Nephron (organoid): ENCODE measurements at regions not wholly inside any gene's neighbourhood (a gene's known extent, or its start where the extent isn't known, plus 50 kb on each side); places are given as distances from the start of the nearest gene placed in this dataset.

ENCODE experiments used
- H3K27ac Mint-ChIP-seq, 3 experiments: 2 replicates each; pipeline ENCODE4 v1.8.0; 2020; ENCODE audit warnings: mixed read lengths in 3 of 3, mild to moderate bottlenecking in 2 of 3, moderate library complexity in 1 of 3
- H3K27me3 Mint-ChIP-seq: 2 replicates; pipeline ENCODE4 v1.8.0; 2021; ENCODE audit warnings: low read depth, mild to moderate bottlenecking, moderate library complexity, mixed read lengths
- H3K36me3 Mint-ChIP-seq: 2 replicates; pipeline ENCODE4 v1.8.0; 2020; ENCODE audit warnings: low read depth, mixed read lengths
- H3K4me1 Mint-ChIP-seq: 2 replicates; pipeline ENCODE4 v1.8.0; 2020; ENCODE audit warnings: mixed read lengths
- H3K4me3 Mint-ChIP-seq, 3 experiments: 2 replicates each; pipeline ENCODE4 v1.8.0; 2020; ENCODE audit warnings: mild to moderate bottlenecking in 3 of 3, mixed read lengths in 3 of 3, moderate library complexity in 2 of 3
- H3K9me3 Mint-ChIP-seq: 2 replicates; pipeline ENCODE4 v1.8.0; 2020; ENCODE audit warnings: mixed read lengths
- CTCF ChIP-seq, 3 experiments: fragments of 200-600 bp; sonication (generic); IDR thresholded peaks; one replicate each; pipeline ENCODE4 v1.5.0; 2021; ENCODE audit warnings: antibody characterized with exemption in 3 of 3; ENCODE audit not compliant: unreplicated experiment in 3 of 3

DNA sequence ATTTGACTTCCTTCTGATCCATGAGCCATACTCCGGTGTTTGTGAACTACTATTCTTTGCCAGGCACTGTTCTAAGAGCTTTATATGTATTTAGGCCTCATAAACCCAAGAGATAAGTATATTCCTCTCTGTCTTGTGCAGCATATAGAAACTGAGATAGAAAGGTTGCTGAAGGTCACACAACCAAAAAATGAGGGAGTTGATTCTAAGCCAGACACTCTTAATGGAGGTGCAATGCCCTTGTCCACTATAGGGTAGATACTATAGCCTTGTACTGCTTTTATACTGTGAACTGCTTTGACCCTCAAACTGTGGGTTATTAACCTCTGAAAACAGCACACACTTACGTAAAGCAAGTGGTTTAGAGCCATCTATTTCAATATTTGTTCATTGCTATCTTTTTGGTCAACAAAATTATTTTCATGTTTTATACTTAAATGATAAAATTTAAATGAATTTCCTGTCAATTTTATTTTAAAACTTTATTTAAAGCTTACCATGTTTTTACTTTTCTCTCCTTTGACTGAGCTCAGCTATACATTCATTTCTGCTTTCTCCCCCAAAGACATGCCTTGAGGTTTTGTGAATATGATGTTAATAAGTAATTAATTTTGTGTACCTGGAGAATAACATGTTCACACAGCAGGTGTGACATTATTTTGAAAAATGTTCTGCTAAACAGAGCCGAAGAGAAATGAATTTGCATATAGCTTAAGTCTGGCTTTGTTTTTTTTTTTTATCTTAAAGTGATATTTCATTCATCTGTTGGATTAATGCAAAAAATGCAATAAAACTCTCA, 687.3 kb downstream of the DNAJB9 start:
- H3K4me1 Mint-ChIP-seq, result no peaks in the 10 kb centered on the region
- H3K4me3 Mint-ChIP-seq, result no peak overlapping the region
- no peak overlapping the region for H3K27ac Mint-ChIP-seq
- H3K9me3 Mint-ChIP-seq, result no peaks in the 10 kb centered on the region
- H3K36me3 Mint-ChIP-seq, result no peaks in the 10 kb centered on the region
- TF ChIP-seq CTCF (IDR thresholded peaks at IDR 0.05; ENCODE audit: unreplicated experiment in 3 of 3), result no peak
- H3K27me3 Mint-ChIP-seq, result no peaks in the 10 kb centered on the region

GRCh38 chr7:109259151-109259550, 689.5 kb downstream of the DNAJB9 start:
- H3K27ac Mint-ChIP-seq, result no peak overlapping the region
- no peak overlapping the region for H3K4me3 Mint-ChIP-seq
- TF ChIP-seq CTCF (IDR thresholded peaks at IDR 0.05; ENCODE audit: unreplicated experiment in 3 of 3), result no peak
- no peaks in the 10 kb centered on the region for H3K27me3 Mint-ChIP-seq
- H3K36me3 Mint-ChIP-seq, result no peaks in the 10 kb centered on the region
- peaks cover 3% of the 10 kb centered on the region for H3K9me3 Mint-ChIP-seq
- H3K4me1 Mint-ChIP-seq, result no peaks in the 10 kb centered on the region

DNA sequence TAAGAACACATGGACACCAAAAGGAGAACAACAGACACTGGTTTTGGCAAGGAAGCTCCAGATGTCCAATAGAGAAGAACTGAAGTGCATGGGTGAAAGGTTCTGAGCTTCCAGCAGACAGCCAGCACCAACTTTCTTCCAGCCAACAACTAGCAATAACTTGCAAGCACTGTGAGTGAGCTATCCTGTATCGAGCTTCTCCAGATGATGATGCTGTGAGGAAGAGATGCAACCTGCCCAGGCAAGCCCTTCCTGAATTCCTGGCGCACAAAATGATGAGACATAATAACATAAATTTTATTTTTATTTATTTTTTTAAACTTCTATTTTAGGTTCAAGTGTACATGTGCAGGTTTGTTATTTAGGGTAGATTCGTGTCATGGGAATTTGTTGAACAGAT, 692.1 kb downstream of the DNAJB9 start:
- H3K4me1 Mint-ChIP-seq, result no peaks in the 10 kb centered on the region
- H3K36me3 Mint-ChIP-seq, result no peaks in the 10 kb centered on the region
- H3K27ac Mint-ChIP-seq, result no peak overlapping the region
- H3K4me3 Mint-ChIP-seq, result no peak overlapping the region
- TF ChIP-seq CTCF (IDR thresholded peaks at IDR 0.05; ENCODE audit: unreplicated experiment in 3 of 3), result no peak
- peaks cover 3% of the 10 kb centered on the region for H3K9me3 Mint-ChIP-seq
- H3K27me3 Mint-ChIP-seq, result no peaks in the 10 kb centered on the region

DNA sequence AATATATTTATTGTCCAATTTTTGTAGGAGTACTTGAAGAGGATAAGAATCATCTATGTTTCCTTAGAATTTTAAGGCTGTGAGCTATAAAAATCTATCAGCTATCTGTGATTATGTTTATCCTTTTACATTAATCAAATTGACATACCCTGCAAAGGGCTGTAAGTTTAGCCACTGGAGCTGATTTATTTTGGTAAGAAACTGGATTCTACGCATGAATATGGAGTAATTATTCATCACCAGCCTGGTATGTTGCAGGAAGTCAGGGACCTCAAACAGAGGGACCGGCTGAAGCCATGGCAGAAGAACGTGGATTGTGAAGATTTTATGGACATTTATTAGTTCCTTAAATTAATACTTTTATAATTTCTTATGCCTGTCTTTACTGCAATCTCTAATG, 696.9 kb downstream of the DNAJB9 start:
- Mint-ChIP-seq H3K27me3 (no peaks in the 10 kb centered on the region), H3K9me3 (peaks cover 7% of the 10 kb centered on the region), H3K4me3 (no peak overlapping the region), H3K27ac (no peak overlapping the region), H3K36me3 (no peaks in the 10 kb centered on the region), H3K4me1 (no peaks in the 10 kb centered on the region)
- TF ChIP-seq CTCF (IDR thresholded peaks at IDR 0.05; ENCODE audit: unreplicated experiment in 3 of 3), result no peak

GRCh38 chr7:109276348-109276747, 706.7 kb downstream of the DNAJB9 start:
- Mint-ChIP-seq H3K4me1 (no peaks in the 10 kb centered on the region), H3K4me3 (no peak overlapping the region)

More at GRCh38 chr7:109276348-109276747, 706.7 kb downstream of the DNAJB9 start:
- no peak for TF ChIP-seq CTCF (IDR thresholded peaks at IDR 0.05; ENCODE audit: unreplicated experiment in 3 of 3)
- Mint-ChIP-seq H3K27me3 (no peaks in the 10 kb centered on the region), H3K36me3 (no peaks in the 10 kb centered on the region), H3K27ac (no peak overlapping the region), H3K9me3 (no peaks in the 10 kb centered on the region)
